PC-9 (cell line): ENCODE measurements at regions not wholly inside any gene's neighbourhood (a gene's known extent, or its start where the extent isn't known, plus 50 kb on each side); places are given as distances from the start of the nearest gene placed in this dataset.

Experiments
- EZH2 ChIP-seq: fragments of 200-600 bp; sonication (generic); IDR thresholded peaks from 2 replicates; pipeline ENCODE4 v1.8.0; 2017; ENCODE audit warnings: antibody characterized with exemption, low read depth
- TF ChIP-seq, protein P1 (sequence below): fragments of 200-600 bp; sonication (generic); conservative IDR thresholded peaks from 2 replicates; pipeline ENCODE4 v1.6.1; 2017; ENCODE audit warnings: mixed run types, antibody characterized with exemption, mild to moderate bottlenecking, moderate library complexity

DNA sequence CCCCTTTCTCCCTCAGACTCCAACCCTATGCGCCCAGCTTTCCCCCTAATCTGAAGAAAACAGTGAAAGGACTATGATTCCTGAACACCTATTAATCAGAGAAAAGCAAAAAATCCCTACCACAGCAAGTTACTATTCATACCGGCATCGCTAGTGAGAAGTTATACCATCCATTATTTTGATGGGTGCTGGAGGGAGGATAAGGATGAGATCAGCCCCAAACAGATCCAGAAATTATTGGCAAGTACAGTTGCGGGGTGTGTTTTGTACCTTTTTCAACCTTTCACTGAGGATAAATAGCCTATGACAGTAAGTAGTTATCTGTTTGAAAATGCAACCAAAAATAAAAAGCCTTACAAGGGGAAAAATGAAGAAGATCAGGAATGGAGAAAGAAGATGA lies 59.9 kb upstream of the ADAMTS9 start:
- TF ChIP-seq, protein P1, sequence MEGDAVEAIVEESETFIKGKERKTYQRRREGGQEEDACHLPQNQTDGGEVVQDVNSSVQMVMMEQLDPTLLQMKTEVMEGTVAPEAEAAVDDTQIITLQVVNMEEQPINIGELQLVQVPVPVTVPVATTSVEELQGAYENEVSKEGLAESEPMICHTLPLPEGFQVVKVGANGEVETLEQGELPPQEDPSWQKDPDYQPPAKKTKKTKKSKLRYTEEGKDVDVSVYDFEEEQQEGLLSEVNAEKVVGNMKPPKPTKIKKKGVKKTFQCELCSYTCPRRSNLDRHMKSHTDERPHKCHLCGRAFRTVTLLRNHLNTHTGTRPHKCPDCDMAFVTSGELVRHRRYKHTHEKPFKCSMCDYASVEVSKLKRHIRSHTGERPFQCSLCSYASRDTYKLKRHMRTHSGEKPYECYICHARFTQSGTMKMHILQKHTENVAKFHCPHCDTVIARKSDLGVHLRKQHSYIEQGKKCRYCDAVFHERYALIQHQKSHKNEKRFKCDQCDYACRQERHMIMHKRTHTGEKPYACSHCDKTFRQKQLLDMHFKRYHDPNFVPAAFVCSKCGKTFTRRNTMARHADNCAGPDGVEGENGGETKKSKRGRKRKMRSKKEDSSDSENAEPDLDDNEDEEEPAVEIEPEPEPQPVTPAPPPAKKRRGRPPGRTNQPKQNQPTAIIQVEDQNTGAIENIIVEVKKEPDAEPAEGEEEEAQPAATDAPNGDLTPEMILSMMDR: no peak
- TF ChIP-seq EZH2: no peak
